SK-N-MC (cell line): ENCODE measurements at regions not wholly inside any gene's neighbourhood (a gene's known extent, or its start where the extent isn't known, plus 50 kb on each side); places are given as distances from the start of the nearest gene placed in this dataset.

Experiments
- EZH2 ChIP-seq: fragments of 200-600 bp; sonication (generic); IDR thresholded peaks from one replicate; pipeline ENCODE4 v1.6.1; 2017; ENCODE audit warnings: antibody characterized with exemption
- POLR2AphosphoS5 ChIP-seq: IDR thresholded peaks from 2 replicates; pipeline ENCODE4 v1.6.1; 2012; ENCODE audit warnings: mild to moderate bottlenecking, low read depth, low read length, borderline replicate concordance

- TF ChIP-seq EZH2 (no peak), POLR2AphosphoS5 (no peak)
These were observed 735.6 kb downstream of the EPHA7 start for GRCh38 chr6:92683748-92684147.
